HG02884 (cell line): ENCODE measurements at regions not wholly inside any gene's neighbourhood (a gene's known extent, or its start where the extent isn't known, plus 50 kb on each side); places are given as distances from the start of the nearest gene placed in this dataset.
A peak's percentile ranks its signal among the peaks of the same experiment; 100 is the strongest.

Source experiments
- ATAC-seq: cut with Tn5 transposase; IDR thresholded peaks from one replicate; pipeline ENCODE4 v1.9.1; 2021; ENCODE audit warnings: mild to moderate bottlenecking, moderate library complexity; ENCODE audit not compliant: unreplicated experiment

GRCh38 chr5:61650661-61651060, 318.6 kb downstream of the ZSWIM6 start:
- no peak for ATAC-seq

GRCh38 chr5:61651195-61651594, 319.1 kb downstream of the ZSWIM6 start:
- no peak for ATAC-seq

- no peak for ATAC-seq
Measured at GRCh38 chr5:61652916-61653315, 320.9 kb downstream of the ZSWIM6 start.

GRCh38 chr5:61653807-61654580, 321.9 kb downstream of the ZSWIM6 start:
- ATAC-seq = no peak

GRCh38 chr5:61654876-61655275, 322.8 kb downstream of the ZSWIM6 start:
- no peak for ATAC-seq

GRCh38 chr5:61657010-61657409, 325.0 kb downstream of the ZSWIM6 start:
- no peak for ATAC-seq

- no peak for ATAC-seq
Measured at GRCh38 chr5:61657686-61658085, 325.6 kb downstream of the ZSWIM6 start.

GRCh38 chr5:61658592-61659008, 326.5 kb downstream of the ZSWIM6 start:
- peak; percentile 75 for ATAC-seq

GRCh38 chr5:61659221-61659696, 327.2 kb downstream of the ZSWIM6 start:
- ATAC-seq = no peak

GRCh38 chr5:61662670-61663069, 330.6 kb downstream of the ZSWIM6 start:
- ATAC-seq = no peak

- no peak for ATAC-seq
Measured at GRCh38 chr5:61666064-61666621, 334.1 kb downstream of the ZSWIM6 start.

GRCh38 chr5:61667525-61668218, 335.6 kb downstream of the ZSWIM6 start:
- no peak for ATAC-seq

- ATAC-seq = no peak
Measured at GRCh38 chr5:61669531-61669930, 337.5 kb downstream of the ZSWIM6 start.

- no peak for ATAC-seq
Measured at GRCh38 chr5:61670941-61671340, 338.9 kb downstream of the ZSWIM6 start.

GRCh38 chr5:61673007-61673735, 341.1 kb downstream of the ZSWIM6 start:
- ATAC-seq = no peak

GRCh38 chr5:61674378-61674777, 342.3 kb downstream of the ZSWIM6 start:
- no peak for ATAC-seq

- no peak for ATAC-seq
Measured at GRCh38 chr5:61675015-61675692, 343.1 kb downstream of the ZSWIM6 start.

GRCh38 chr5:61677220-61677619, 345.2 kb downstream of the ZSWIM6 start:
- no peak for ATAC-seq

- no peak for ATAC-seq
Measured at GRCh38 chr5:61678966-61679365, 346.9 kb downstream of the ZSWIM6 start.

- no peak for ATAC-seq
Measured at GRCh38 chr5:61679562-61679961, 347.5 kb downstream of the ZSWIM6 start.

- no peak for ATAC-seq
Measured at GRCh38 chr5:61680247-61680646, 348.2 kb downstream of the ZSWIM6 start.
